Dedifferentiated amniotic fluid mesenchymal stem cell (primary cell): ENCODE measurements at regions not wholly inside any gene's neighbourhood (a gene's known extent, or its start where the extent isn't known, plus 50 kb on each side); places are given as distances from the start of the nearest gene placed in this dataset.

Experiments used
- DNase-seq: peaks from one replicate; pipeline ENCODE4 v3.0.0-alpha.2; 2016; ENCODE audit errors: extremely low spot score

- no peak for DNase-seq
These were observed 52.3 kb downstream of the HDGFL1 start for GRCh38 chr6:22621701-22622100.

DNA sequence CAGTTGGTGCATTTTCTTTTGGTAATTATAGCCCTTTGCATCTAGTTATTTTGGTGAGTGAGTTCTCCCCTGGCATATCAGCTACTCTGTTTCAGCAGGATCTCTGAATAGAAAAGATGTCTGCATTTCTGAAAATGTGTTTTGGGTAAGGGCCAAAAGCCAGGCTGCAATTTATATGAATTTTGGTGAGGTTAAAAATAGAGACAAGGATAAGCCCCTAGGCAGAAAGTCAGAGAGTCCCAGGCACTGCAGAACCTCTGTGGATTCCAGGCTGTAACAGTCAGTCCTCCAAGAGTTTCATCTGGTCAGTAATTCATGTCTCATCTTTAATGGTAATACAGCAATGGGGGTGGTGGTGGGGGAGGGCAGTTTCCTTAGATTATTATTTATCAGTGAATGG is 53.0 kb downstream of the HDGFL1 start:
- no peak for DNase-seq

DNA sequence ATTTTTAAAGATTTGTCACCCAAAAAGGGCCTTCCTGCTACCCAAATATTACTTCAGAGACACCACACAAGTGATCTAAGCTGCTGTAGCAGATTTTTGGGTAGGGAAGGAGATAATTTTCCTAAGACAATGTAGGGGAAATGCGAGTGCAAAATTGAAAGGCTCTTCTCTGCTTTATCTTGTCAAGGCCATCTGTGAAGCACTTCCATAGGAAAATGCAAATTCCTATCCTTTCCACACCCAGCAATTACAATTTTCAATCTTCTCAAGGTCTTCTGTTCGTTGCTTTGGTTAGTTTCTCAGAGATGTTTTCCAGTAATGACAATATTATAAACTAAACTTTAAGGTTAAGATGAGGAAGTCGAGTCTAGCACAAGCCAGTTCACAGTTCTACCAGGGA is 53.4 kb downstream of the HDGFL1 start:
- DNase-seq = no peak

DNA sequence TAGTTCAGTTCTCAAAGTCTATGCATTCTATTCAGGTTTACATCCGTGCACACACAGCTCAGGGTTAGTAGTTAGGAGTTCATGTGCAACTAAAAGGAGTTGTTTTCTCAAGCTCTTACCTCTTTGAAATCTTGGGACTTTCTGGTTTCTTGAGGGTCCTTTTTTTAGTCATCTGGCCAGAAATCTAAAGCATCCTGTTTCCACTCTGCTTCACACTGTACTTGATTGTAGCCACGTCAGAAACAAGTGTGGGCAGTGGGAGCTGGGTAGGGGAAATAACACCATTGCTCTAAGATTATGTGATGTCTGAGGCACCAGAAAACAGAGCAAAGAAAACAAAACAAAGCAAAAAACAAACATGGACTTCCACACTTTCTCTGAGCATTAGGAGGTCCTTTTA is 58.3 kb downstream of the HDGFL1 start:
- no peak for DNase-seq

DNA sequence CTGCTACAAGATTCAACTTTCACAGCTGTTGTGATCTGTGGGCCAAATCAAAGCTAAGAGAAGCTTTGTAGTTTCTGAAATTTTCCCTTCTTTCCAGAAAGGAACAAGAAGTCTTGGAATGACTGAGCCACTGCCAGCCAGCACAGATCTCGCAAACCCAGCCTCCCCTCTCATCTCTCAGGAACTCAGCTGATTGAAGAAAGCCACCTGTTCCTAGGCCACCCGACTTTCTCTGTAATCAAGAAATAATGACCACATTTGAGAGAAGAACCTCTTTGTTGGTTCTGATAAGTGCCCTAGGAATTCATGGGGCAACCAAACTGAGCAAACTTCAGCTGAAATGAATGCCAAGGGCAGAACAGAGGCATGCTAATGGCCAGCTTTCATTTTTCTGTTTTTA is 61.7 kb downstream of the HDGFL1 start:
- no peak for DNase-seq

DNA sequence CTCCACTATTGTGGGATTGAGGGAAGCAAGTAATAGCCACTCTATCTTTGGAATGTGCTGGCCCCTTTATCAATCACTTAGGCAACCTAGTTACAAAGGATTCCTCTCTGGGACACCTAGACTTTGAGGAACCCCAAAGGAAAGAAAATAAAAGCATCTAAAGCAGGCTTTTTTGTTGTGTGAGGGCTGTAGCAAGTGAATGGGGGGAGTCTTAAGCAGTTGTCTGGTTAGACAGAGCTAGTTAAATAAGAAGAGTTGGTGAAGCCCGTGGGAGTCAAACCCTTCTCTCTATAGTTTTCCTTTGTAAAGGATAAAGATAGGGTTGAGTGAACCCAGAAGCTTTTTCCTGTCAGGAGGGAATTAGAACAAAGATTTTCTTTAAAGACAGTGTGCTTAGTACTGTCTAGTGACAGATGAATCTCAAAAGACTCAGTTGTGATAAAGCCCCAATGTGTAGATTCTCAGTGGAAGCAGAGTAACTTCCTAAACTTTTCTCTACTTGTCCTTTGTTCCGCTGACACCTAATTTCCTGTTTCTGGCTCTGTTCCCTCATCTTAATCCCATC is 63.3 kb downstream of the HDGFL1 start:
- DNase-seq = no peak

DNA sequence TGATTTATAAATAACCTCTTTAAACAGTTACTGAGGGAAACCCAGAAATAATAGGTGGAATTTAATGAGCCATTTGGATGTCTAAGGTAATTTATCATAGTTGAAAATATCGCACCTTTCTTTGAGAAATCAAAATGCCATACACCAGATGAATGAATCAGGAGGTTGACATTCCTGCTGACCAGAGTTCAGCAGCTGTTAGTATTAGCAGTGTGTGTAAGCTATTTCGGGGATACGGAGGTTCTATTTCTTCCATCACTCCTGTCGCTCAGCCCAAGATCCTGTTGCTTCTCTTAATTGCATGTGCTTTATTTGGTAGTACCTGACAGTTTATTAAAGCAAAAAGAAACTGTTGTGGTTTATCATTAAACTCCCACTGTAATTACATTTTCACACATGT is 67.1 kb downstream of the HDGFL1 start:
- DNase-seq = no peak

DNA sequence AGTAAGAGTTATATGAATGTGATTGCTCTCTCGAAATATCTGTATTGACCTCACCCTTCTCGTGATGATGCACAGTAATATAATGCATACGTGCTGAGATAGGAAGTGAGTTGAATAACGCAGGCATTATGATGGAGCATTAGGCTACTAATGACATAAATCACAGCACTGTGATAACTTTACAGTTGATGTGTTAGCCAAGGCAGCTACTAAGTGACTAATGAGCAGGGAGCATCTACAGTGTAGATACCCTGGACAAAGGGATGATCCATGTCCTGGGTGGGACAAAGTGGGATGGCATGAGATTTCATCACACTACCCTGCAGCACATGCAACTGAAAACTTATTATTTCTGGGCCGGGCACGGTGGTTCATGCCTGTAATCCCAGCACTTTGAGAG is 68.4 kb downstream of the HDGFL1 start:
- DNase-seq = no peak

- DNase-seq = no peak
These were observed 69.0 kb downstream of the HDGFL1 start for GRCh38 chr6:22638320-22638719.

DNA sequence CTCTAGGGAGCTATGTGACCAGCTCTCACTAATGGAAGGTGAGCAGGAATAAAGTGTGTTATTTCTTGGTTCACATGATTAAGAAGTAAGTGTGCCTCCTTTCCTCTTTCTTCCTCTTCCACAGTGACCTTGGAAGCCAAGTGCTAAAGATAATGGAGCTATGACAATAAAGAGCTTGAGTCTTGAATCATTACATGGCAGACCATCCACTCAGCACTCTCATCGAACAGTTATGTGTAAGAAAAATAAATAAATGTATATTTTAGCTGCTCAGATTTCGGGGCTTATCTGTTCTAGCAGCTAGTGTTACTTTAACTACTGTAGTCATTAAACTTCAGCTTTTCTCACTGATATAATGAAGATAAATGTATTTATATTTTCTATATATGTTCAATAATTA is 72.9 kb downstream of the HDGFL1 start:
- no peak for DNase-seq

GRCh38 chr6:22643780-22644179 is 74.4 kb downstream of the HDGFL1 start:
- no peak for DNase-seq

- DNase-seq = no peak
These were observed 78.4 kb downstream of the HDGFL1 start for GRCh38 chr6:22647719-22648118.

DNA sequence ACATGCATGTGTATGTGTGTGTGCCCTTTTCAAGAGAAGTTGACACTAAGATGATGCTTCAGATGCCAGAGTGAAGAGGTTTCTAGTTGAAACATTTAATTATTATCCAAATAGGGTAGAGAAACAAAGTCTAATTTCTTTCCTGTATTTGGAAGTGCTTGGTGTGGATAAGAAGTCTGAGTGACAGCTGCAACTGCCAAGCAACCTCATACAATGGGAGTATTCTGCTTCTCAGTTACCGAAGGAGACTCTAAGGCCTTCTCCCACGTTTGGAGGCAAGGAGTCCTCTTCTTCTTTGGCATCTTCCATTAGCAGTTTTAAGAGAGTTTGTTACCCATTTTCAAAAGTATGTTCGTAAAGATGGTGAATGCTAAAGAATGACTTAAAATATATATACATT is 82.4 kb downstream of the HDGFL1 start:
- DNase-seq = no peak

GRCh38 chr6:22653980-22654610 is 84.7 kb downstream of the HDGFL1 start:
- no peak for DNase-seq

DNA sequence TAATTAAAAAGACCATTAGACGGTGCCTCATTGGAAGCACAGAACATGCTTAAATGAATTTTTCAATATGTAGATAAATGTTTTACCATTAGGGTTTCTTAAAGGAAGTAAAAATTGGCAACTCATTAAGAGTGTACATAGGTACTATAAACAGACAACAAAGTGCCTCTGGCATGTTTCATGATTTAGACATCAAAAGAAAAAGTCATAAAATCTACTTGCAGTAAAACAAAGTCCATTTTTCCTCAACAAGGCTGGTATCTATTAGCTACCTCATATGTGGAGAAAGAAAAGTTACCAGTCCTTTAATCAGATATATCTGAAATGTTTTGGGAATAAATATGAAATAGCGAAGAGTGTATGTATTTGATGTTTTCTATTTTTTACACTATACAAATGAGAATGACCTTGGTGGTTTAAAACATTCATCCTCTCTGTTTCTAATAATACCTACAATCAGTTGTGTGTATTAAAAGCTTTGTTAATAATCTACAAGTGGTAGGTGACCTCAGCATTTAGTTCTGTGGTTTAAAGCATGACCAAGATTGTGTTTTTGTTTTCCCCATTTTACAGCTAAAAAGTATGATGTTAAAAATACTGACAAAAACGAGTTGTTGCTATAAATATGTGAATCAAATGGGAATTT is 87.5 kb downstream of the HDGFL1 start:
- DNase-seq = no peak

DNA sequence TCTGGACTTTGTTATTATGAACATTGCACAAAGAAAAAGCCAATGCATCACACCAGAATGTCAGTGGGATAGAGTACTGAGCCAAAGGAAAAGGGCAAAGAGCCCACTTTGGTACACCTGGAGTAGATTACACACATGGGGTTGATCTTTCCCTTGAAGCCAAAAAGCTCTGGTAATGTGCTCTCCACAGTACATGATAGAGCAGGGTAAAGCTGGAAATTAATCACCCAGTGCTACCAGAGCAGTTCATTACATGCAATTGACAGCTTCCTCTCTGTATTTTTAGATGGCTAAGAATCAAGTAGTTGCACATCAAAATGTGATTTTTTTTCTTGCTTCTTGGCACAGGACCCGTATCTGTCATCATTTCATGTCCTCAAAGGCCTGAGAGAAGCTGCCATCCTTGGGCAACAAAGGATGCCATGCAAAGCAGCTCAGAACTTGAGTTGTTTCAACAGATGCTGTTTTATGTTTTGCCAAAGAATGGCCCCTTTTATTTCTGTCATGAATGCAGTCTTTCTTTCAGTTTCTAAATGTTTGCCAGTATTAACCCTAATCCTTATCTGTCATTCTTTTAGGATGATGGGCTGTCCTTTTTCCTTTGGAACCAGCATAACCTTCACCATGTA is 88.1 kb downstream of the HDGFL1 start:
- DNase-seq = no peak

GRCh38 chr6:22658183-22658582 is 88.8 kb downstream of the HDGFL1 start:
- no peak for DNase-seq

GRCh38 chr6:22658934-22659333 is 89.6 kb downstream of the HDGFL1 start:
- no peak for DNase-seq

GRCh38 chr6:22664968-22665367 is 95.6 kb downstream of the HDGFL1 start:
- no peak for DNase-seq

- no peak for DNase-seq
These were observed 96.7 kb downstream of the HDGFL1 start for GRCh38 chr6:22666021-22666420.

GRCh38 chr6:22666586-22666985 is 97.2 kb downstream of the HDGFL1 start:
- DNase-seq = no peak

DNA sequence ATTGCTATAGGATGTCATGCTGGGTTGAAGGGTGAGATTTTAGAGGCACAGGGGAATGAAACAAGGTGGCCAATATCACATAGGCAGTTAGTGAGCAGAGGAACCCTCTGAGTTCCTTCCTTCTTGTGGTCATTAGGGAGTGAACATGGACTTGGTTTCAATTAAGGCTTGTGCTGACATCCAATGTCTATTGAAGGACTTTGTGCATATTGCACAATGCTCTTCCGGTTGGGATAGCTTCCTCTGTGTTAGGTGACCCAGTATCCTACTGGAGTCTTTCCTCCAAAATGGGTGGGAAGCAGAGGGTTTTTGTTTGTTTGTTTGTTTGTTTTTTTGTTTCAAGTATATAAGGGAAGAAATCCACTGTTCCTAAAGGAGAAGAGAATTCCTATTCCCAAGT is 98.5 kb downstream of the HDGFL1 start:
- no peak for DNase-seq

DNA sequence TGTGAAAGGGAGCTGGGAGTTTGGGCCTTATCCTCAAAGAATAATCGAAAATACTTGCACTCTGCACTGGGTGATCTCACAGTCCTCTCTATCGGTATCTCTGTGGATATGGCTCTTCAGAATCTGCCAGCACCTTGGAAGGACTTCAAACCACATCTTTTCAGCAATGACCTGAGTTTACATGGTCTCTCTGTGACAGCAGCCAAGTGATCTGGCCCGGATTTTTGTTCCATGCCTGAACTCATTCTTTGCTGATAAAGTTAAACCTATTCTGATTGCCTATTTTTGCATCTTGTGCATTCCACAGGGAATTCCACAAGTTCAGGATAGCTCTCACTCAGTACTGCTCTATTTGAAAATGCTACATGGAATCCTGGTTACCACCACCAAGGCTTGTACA is 98.9 kb downstream of the HDGFL1 start:
- DNase-seq = no peak
